ENCODE measurements at regions not wholly inside any gene's neighbourhood (a gene's known extent, or its start where the extent isn't known, plus 50 kb on each side); places are given as distances from the start of the nearest gene placed in this dataset.
A peak's percentile ranks its signal among the peaks of the same experiment; 100 is the strongest.

GRCh38 chr6:137700751-137701477 lies 166.1 kb upstream of the TNFAIP3 start:
- Histone ChIP-seq H3K27ac (no peak overlapping the region), H3K27me3 (replicated peaks; ENCODE audit: insufficient read depth) (no peaks in the 10 kb centered on the region), H3K36me3 (no peaks in the 10 kb centered on the region), H3K4me3 (no peak overlapping the region), H3K4me1 (ENCODE audit: control insufficient read depth in 1 of 2, low read depth in 2 of 2) (peaks cover 8 to 41% of the 10 kb centered on the region in 2 donors), H3K9me3 (no peaks in the 10 kb centered on the region)
- DNase-seq (ENCODE audit: low spot score) = no peak
- ATAC-seq (ENCODE audit: insufficient number of reproducible peaks, low FRiP score, low read depth) = peak; percentile 34
- TF ChIP-seq CTCF (IDR thresholded peaks at IDR 0.05) = no peak

GRCh38 chr6:137701942-137702341 lies 165.1 kb upstream of the TNFAIP3 start:
- TF ChIP-seq CTCF (IDR thresholded peaks at IDR 0.05) = no peak
- Histone ChIP-seq H3K4me3 (no peak overlapping the region), H3K27me3 (replicated peaks; ENCODE audit: insufficient read depth) (no peaks in the 10 kb centered on the region), H3K36me3 (no peaks in the 10 kb centered on the region), H3K27ac (no peak overlapping the region), H3K4me1 (ENCODE audit: control insufficient read depth in 1 of 2, low read depth in 2 of 2) (peaks cover 8 to 41% of the 10 kb centered on the region in 2 donors), H3K9me3 (no peaks in the 10 kb centered on the region)
- ATAC-seq (ENCODE audit: insufficient number of reproducible peaks, low FRiP score, low read depth) (no peak), DNase-seq (ENCODE audit: low spot score) (no peak)

GRCh38 chr6:137702791-137703424 lies 164.2 kb upstream of the TNFAIP3 start:
- Histone ChIP-seq H3K36me3 (no peaks in the 10 kb centered on the region), H3K27me3 (replicated peaks; ENCODE audit: insufficient read depth) (no peaks in the 10 kb centered on the region), H3K4me1 (ENCODE audit: control insufficient read depth in 1 of 2, low read depth in 2 of 2) (peaks cover 4 to 32% of the 10 kb centered on the region in 2 donors), H3K4me3 (no peak overlapping the region), H3K27ac (no peak overlapping the region), H3K9me3 (no peaks in the 10 kb centered on the region)
- no peak for TF ChIP-seq CTCF (IDR thresholded peaks at IDR 0.05)
- DNase-seq (ENCODE audit: low spot score) (no peak), ATAC-seq (ENCODE audit: insufficient number of reproducible peaks, low FRiP score, low read depth) (no peak)

- no peaks in the 10 kb centered on the region for H3K27me3 ChIP-seq (replicated peaks; ENCODE audit: insufficient read depth)
- H3K36me3 ChIP-seq = no peaks in the 10 kb centered on the region
- TF ChIP-seq CTCF (IDR thresholded peaks at IDR 0.05) = no peak
- H3K4me1 ChIP-seq (ENCODE audit: control insufficient read depth in 1 of 2, low read depth in 2 of 2) = peaks cover 2 to 37% of the 10 kb centered on the region in 2 donors
- H3K9me3 ChIP-seq = no peaks in the 10 kb centered on the region
- no peak for ATAC-seq (ENCODE audit: insufficient number of reproducible peaks, low FRiP score, low read depth)
- H3K27ac ChIP-seq = no peak overlapping the region
- H3K4me3 ChIP-seq = no peak overlapping the region
- DNase-seq (ENCODE audit: low spot score) = no peak
These were observed 162.3 kb upstream of the TNFAIP3 start for GRCh38 chr6:137704802-137705159.

- ATAC-seq (ENCODE audit: insufficient number of reproducible peaks, low FRiP score, low read depth) (no peak), DNase-seq (ENCODE audit: low spot score) (no peak)
- TF ChIP-seq CTCF (IDR thresholded peaks at IDR 0.05) = peak; percentile 50
- H3K9me3 ChIP-seq = no peaks in the 10 kb centered on the region
- H3K4me3 ChIP-seq = no peak overlapping the region
- peaks cover 0 to 33% of the 10 kb centered on the region in 2 donors for H3K4me1 ChIP-seq (ENCODE audit: control insufficient read depth in 1 of 2, low read depth in 2 of 2)
- H3K27me3 ChIP-seq (replicated peaks; ENCODE audit: insufficient read depth) = no peaks in the 10 kb centered on the region
- no peaks in the 10 kb centered on the region for H3K36me3 ChIP-seq
- H3K27ac ChIP-seq = no peak overlapping the region
These were observed 161.6 kb upstream of the TNFAIP3 start for GRCh38 chr6:137705160-137706082.

Data from thoracic aorta (tissue), 2 donors.